ENCODE measurements at regions not wholly inside any gene's neighbourhood (a gene's known extent, or its start where the extent isn't known, plus 50 kb on each side); places are given as distances from the start of the nearest gene placed in this dataset.

DNA sequence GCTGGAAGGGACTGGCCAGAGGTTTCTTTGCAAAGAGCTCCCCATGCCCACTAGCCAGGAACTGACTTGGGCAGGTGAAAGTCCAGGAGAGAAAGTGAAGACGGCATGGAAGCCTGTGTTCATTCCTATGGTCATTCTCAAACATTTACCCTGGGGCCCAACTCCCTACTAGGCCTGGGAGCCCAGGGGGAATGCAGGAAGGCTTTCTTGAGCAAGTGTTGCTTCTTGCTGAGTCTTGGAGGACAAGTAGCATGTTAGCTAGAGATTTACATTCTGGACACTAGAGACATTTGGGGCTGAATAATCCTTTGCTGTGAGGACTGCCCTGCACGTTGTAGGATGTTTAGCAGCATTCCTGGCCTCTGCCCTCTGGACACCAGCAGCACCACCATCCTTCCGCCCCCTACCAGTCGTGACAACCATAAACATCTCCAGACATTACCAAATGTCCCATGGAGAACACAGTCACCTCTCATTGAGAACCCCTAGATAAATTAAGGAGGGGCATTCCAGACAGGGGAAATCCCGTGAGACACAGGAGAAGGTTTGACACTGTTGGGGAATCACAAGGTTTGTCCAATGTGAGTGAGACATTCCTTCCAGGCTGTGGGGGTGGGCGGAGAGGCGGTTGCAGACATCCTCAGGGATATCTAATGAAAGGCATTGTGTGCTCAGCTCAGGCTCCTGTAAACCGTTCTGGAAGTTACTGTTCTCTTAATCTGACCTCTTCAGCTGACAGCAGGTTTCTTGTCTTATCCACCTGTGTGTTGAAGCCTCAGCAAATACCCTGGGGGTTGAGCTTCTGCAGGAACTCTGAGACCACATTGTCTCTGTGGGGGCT lies 236.2 kb downstream of the TLE3 start:
- DNase-seq, result no peak
- intact Hi-C loops (cut with DNase I; ENCODE audit: low total_unique reads), result no loop called here
- in situ Hi-C loops (cut with MboI; ENCODE audit: low pct_ligation_motif_present in 1 of 4, low pct_unique_long_range_greater_than_20kb in 1 of 4, low sequenced_read_pairs in 3 of 4), result no loop called here

GRCh38 chr15:69862540-69862939 lies 235.2 kb downstream of the TLE3 start:
- Histone ChIP-seq H3K4me3 (no peak overlapping the region), H3K27me3 (no peaks in the 10 kb centered on the region), H3K4me1 (no peaks in the 10 kb centered on the region), H3K9me3 (no peaks in the 10 kb centered on the region), H3K36me3 (no peaks in the 10 kb centered on the region), H3K27ac (no peak overlapping the region)
- intact Hi-C loops (cut with DNase I; ENCODE audit: low total_unique reads), result no loop called here
- TF ChIP-seq POLR2A (IDR thresholded peaks at IDR 0.05) (no peak), EP300 (IDR thresholded peaks at IDR 0.05; ENCODE audit: low read depth) (no peak)
- DNase-seq, result no peak
- WGBS, 2 donors (ENCODE audit: low coverage in 1 of 2), result 50 to 81% methylated on average over 1 to 4 of the region's 4 CpGs
- in situ Hi-C loops (cut with MboI; ENCODE audit: low pct_ligation_motif_present in 1 of 4, low pct_unique_long_range_greater_than_20kb in 1 of 4, low sequenced_read_pairs in 3 of 4), result no loop called here

More for the DNA sequence above, 236.2 kb downstream of the TLE3 start:
- H3K4me3 ChIP-seq, result no peak overlapping the region
- H3K9me3 ChIP-seq, result no peaks in the 10 kb centered on the region
- no peak overlapping the region for H3K27ac ChIP-seq
- H3K4me1 ChIP-seq, result no peaks in the 10 kb centered on the region
- no peaks in the 10 kb centered on the region for H3K27me3 ChIP-seq
- no peaks in the 10 kb centered on the region for H3K36me3 ChIP-seq
- TF ChIP-seq, protein P1, sequence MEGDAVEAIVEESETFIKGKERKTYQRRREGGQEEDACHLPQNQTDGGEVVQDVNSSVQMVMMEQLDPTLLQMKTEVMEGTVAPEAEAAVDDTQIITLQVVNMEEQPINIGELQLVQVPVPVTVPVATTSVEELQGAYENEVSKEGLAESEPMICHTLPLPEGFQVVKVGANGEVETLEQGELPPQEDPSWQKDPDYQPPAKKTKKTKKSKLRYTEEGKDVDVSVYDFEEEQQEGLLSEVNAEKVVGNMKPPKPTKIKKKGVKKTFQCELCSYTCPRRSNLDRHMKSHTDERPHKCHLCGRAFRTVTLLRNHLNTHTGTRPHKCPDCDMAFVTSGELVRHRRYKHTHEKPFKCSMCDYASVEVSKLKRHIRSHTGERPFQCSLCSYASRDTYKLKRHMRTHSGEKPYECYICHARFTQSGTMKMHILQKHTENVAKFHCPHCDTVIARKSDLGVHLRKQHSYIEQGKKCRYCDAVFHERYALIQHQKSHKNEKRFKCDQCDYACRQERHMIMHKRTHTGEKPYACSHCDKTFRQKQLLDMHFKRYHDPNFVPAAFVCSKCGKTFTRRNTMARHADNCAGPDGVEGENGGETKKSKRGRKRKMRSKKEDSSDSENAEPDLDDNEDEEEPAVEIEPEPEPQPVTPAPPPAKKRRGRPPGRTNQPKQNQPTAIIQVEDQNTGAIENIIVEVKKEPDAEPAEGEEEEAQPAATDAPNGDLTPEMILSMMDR (IDR thresholded peaks at IDR 0.05), result no peak
- no peak for TF ChIP-seq POLR2AphosphoS5 (IDR thresholded peaks at IDR 0.05)
- TF ChIP-seq EP300 (IDR thresholded peaks at IDR 0.05; ENCODE audit: low read depth), result no peak
- no peak for TF ChIP-seq POLR2A (IDR thresholded peaks at IDR 0.05)
- WGBS, 2 donors (ENCODE audit: low coverage in 1 of 2), result 56 to 71% methylated on average over 3 to 8 of the region's 8 CpGs

DNA sequence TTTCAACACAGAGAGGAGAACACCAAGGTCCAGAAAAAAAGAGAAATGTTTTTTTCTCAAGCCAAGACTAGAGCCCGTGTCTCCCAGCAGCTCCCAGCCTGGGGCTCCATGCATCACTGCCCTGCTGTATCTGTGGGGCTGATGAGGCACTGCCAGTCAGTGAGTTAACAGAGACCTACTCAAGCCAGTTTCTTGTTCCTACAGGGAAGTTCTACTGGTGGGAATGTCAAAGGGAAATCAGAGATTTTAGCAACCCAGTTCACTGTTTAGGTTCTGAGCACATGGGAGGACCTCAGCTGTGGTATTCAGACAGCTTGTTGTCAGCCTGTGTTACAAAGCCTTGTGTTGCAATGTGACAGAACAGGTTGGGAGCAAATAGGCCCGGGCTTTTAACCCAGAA lies 234.3 kb downstream of the TLE3 start:
- Histone ChIP-seq H3K27ac (no peak overlapping the region), H3K9me3 (no peaks in the 10 kb centered on the region), H3K27me3 (no peaks in the 10 kb centered on the region), H3K36me3 (no peaks in the 10 kb centered on the region), H3K4me3 (no peak overlapping the region), H3K4me1 (no peaks in the 10 kb centered on the region)
- intact Hi-C loops (cut with DNase I; ENCODE audit: low total_unique reads), result no loop called here
- TF ChIP-seq POLR2A (IDR thresholded peaks at IDR 0.05), result no peak
- TF ChIP-seq, protein P1 (IDR thresholded peaks at IDR 0.05), result no peak
- no peak for TF ChIP-seq POLR2AphosphoS5 (IDR thresholded peaks at IDR 0.05)
- TF ChIP-seq EP300 (IDR thresholded peaks at IDR 0.05; ENCODE audit: low read depth), result no peak
- 85% methylated on average over 2 of the region's 2 CpGs; no CpG with 5 or more reads in 1 of the 2 donors for WGBS, 2 donors (ENCODE audit: low coverage in 1 of 2)
- in situ Hi-C loops (cut with MboI; ENCODE audit: low pct_ligation_motif_present in 1 of 4, low pct_unique_long_range_greater_than_20kb in 1 of 4, low sequenced_read_pairs in 3 of 4), result no loop called here
- no peak for DNase-seq

DNA sequence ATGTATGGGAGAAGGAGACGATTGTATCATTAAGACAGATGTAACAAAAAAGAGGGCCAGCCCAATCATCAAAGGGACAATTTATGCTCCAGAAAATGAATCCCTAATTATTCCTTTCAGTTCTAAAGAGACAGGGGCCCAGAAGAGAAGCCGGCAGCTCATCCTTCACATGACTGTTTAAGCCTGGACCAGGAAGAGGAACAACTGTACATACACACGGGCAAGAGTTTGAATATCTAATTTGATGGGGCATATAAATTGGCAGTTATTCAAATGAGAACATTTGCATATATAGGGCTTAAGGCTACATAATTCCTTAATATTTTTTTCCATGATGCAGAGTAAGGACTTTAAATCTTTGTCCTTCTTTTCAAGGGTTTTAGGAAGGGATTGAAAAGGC lies 232.3 kb downstream of the TLE3 start:
- Histone ChIP-seq H3K4me1 (no peaks in the 10 kb centered on the region), H3K4me3 (no peak overlapping the region), H3K9me3 (no peaks in the 10 kb centered on the region), H3K27ac (no peak overlapping the region), H3K36me3 (no peaks in the 10 kb centered on the region), H3K27me3 (no peaks in the 10 kb centered on the region)
- 60 to 86% methylated on average over 1 to 3 of the region's 3 CpGs for WGBS, 2 donors (ENCODE audit: low coverage in 1 of 2)
- DNase-seq, result no peak
- in situ Hi-C loops (cut with MboI; ENCODE audit: low pct_ligation_motif_present in 1 of 4, low pct_unique_long_range_greater_than_20kb in 1 of 4, low sequenced_read_pairs in 3 of 4) (no loop called here), intact Hi-C loops (cut with DNase I; ENCODE audit: low total_unique reads) (no loop called here)
- TF ChIP-seq POLR2A (IDR thresholded peaks at IDR 0.05) (no peak), EP300 (IDR thresholded peaks at IDR 0.05; ENCODE audit: low read depth) (no peak), POLR2AphosphoS5 (IDR thresholded peaks at IDR 0.05) (no peak)
- TF ChIP-seq, protein P1 (IDR thresholded peaks at IDR 0.05), result no peak
